ENCODE measurements at regions not wholly inside any gene's neighbourhood (a gene's known extent, or its start where the extent isn't known, plus 50 kb on each side); places are given as distances from the start of the nearest gene placed in this dataset.

- TF ChIP-seq CTCF (IDR thresholded peaks at IDR 0.05; ENCODE audit: control extremely low read depth, extremely low read depth), result no peak
- H3K9ac ChIP-seq (ENCODE audit: insufficient read depth in 1 of 2, low read length in 2 of 2), result no peak overlapping the region
- 88 to 90% methylated on average over 7 of the region's 7 CpGs for WGBS, 2 donors
- DNase-seq, result no peak
- ATAC-seq (ENCODE audit: insufficient read depth, low FRiP score), result no peak
- H3K36me3 ChIP-seq (ENCODE audit: control insufficient read depth in 4 of 4, insufficient read depth in 4 of 4, low read length in 4 of 4), result no peaks in the 10 kb centered on the region
- H3K4me1 ChIP-seq (ENCODE audit: control insufficient read depth in 5 of 5, insufficient read depth in 5 of 5, low read length in 5 of 5), result peaks cover 0 to 8% (median 0%) of the 10 kb centered on the region in 5 donors
- H3K9me3 ChIP-seq (ENCODE audit: control insufficient read depth in 4 of 4, insufficient read depth in 3 of 4, low read length in 3 of 4), result peaks cover 0 to 3% (median 2%) of the 10 kb centered on the region in 4 donors
- peaks cover 0 to 2% (median 0%) of the 10 kb centered on the region in 3 donors for H3K27me3 ChIP-seq (ENCODE audit: control insufficient read depth in 3 of 3, insufficient read depth in 3 of 3, low read length in 2 of 3)
- H3K4me3 ChIP-seq, result no peak overlapping the region
- no peak overlapping the region for H3K27ac ChIP-seq (ENCODE audit: low read depth in 1 of 2, low read length in 1 of 2)
Measured at GRCh38 chr21:41023936-41024335, 144.0 kb upstream of the BACE2 start.

GRCh38 chr21:41024341-41024740, 143.6 kb upstream of the BACE2 start:
- H3K27me3 ChIP-seq (ENCODE audit: control insufficient read depth in 3 of 3, insufficient read depth in 3 of 3, low read length in 2 of 3), result peaks cover 0 to 2% (median 0%) of the 10 kb centered on the region in 3 donors
- no peak for DNase-seq
- H3K9ac ChIP-seq (ENCODE audit: insufficient read depth in 1 of 2, low read length in 2 of 2), result no peak overlapping the region
- TF ChIP-seq CTCF (IDR thresholded peaks at IDR 0.05; ENCODE audit: control extremely low read depth, extremely low read depth), result no peak
- WGBS, 2 donors, result 77 to 82% methylated on average over 2 of the region's 2 CpGs
- H3K4me1 ChIP-seq (ENCODE audit: control insufficient read depth in 5 of 5, insufficient read depth in 5 of 5, low read length in 5 of 5), result peaks cover 0 to 8% (median 0%) of the 10 kb centered on the region in 5 donors
- no peak overlapping the region for H3K27ac ChIP-seq (ENCODE audit: low read depth in 1 of 2, low read length in 1 of 2)
- H3K36me3 ChIP-seq (ENCODE audit: control insufficient read depth in 4 of 4, insufficient read depth in 4 of 4, low read length in 4 of 4), result no peaks in the 10 kb centered on the region
- peaks cover 0 to 3% (median 2%) of the 10 kb centered on the region in 4 donors for H3K9me3 ChIP-seq (ENCODE audit: control insufficient read depth in 4 of 4, insufficient read depth in 3 of 4, low read length in 3 of 4)
- H3K4me3 ChIP-seq, result no peak overlapping the region
- ATAC-seq (ENCODE audit: insufficient read depth, low FRiP score), result no peak

- H3K27me3 ChIP-seq (ENCODE audit: control insufficient read depth in 3 of 3, insufficient read depth in 3 of 3, low read length in 2 of 3), result no peaks in the 10 kb centered on the region
- no peak overlapping the region for H3K27ac ChIP-seq (ENCODE audit: low read depth in 1 of 2, low read length in 1 of 2)
- peaks cover 0 to 3% (median 0%) of the 10 kb centered on the region in 4 donors for H3K9me3 ChIP-seq (ENCODE audit: control insufficient read depth in 4 of 4, insufficient read depth in 3 of 4, low read length in 3 of 4)
- ATAC-seq (ENCODE audit: insufficient read depth, low FRiP score), result no peak
- TF ChIP-seq CTCF (IDR thresholded peaks at IDR 0.05; ENCODE audit: control extremely low read depth, extremely low read depth), result no peak
- H3K36me3 ChIP-seq (ENCODE audit: control insufficient read depth in 4 of 4, insufficient read depth in 4 of 4, low read length in 4 of 4), result no peaks in the 10 kb centered on the region
- no peak overlapping the region for H3K4me3 ChIP-seq
- 65 to 67% methylated on average over 13 of the region's 13 CpGs for WGBS, 2 donors
- H3K4me1 ChIP-seq (ENCODE audit: control insufficient read depth in 5 of 5, insufficient read depth in 5 of 5, low read length in 5 of 5), result peaks cover 0 to 8% (median 0%) of the 10 kb centered on the region in 5 donors
- no peak overlapping the region for H3K9ac ChIP-seq (ENCODE audit: insufficient read depth in 1 of 2, low read length in 2 of 2)
- peak; percentile 56 to 69 (median 57) for DNase-seq
Measured at GRCh38 chr21:41024746-41025254, 143.2 kb upstream of the BACE2 start.

- Histone ChIP-seq H3K27me3 (ENCODE audit: control insufficient read depth in 3 of 3, insufficient read depth in 3 of 3, low read length in 2 of 3) (no peaks in the 10 kb centered on the region), H3K9me3 (ENCODE audit: control insufficient read depth in 4 of 4, insufficient read depth in 3 of 4, low read length in 3 of 4) (peaks cover 0 to 3% (median 0%) of the 10 kb centered on the region in 4 donors), H3K36me3 (ENCODE audit: control insufficient read depth in 4 of 4, insufficient read depth in 4 of 4, low read length in 4 of 4) (no peaks in the 10 kb centered on the region), H3K9ac (ENCODE audit: insufficient read depth in 1 of 2, low read length in 2 of 2) (no peak overlapping the region), H3K27ac (ENCODE audit: low read depth in 1 of 2, low read length in 1 of 2) (no peak overlapping the region), H3K4me3 (no peak overlapping the region), H3K4me1 (ENCODE audit: control insufficient read depth in 5 of 5, insufficient read depth in 5 of 5, low read length in 5 of 5) (peaks cover 0 to 10% (median 0%) of the 10 kb centered on the region in 5 donors)
- TF ChIP-seq CTCF (IDR thresholded peaks at IDR 0.05; ENCODE audit: control extremely low read depth, extremely low read depth), result no peak
- DNase-seq (no peak), ATAC-seq (ENCODE audit: insufficient read depth, low FRiP score) (no peak)
- 69 to 83% methylated on average over 3 of the region's 3 CpGs for WGBS, 2 donors
Measured at GRCh38 chr21:41029571-41029970, 138.4 kb upstream of the BACE2 start.
